WERI-Rb-1 (cell line): ENCODE measurements at regions not wholly inside any gene's neighbourhood (a gene's known extent, or its start where the extent isn't known, plus 50 kb on each side); places are given as distances from the start of the nearest gene placed in this dataset.

Experiments used
- DNase-seq: peaks from one replicate; pipeline ENCODE4 v3.0.0-alpha.2; 2020
- H3K27ac ChIP-seq: fragments of 250-450 bp; sonication (Bioruptor Pico); 2 replicates; pipeline ENCODE4 v1.5.1; 2020; ENCODE audit warnings: mild to moderate bottlenecking, moderate library complexity
- H3K27me3 ChIP-seq: fragments of 250-450 bp; sonication (Bioruptor Pico); 2 replicates; pipeline ENCODE4 v1.5.1; 2021; ENCODE audit warnings: mild to moderate bottlenecking, low read depth, moderate library complexity; ENCODE audit not compliant: insufficient read depth, severe bottlenecking
- H3K36me3 ChIP-seq: fragments of 250-450 bp; sonication (Bioruptor Pico); 2 replicates; pipeline ENCODE4 v1.5.1; 2020; ENCODE audit warnings: mild to moderate bottlenecking, moderate library complexity
- H3K4me3 ChIP-seq: 2 replicates; pipeline ENCODE4 v1.5.1; 2011; ENCODE audit warnings: low read depth, mild to moderate bottlenecking, control low read depth, low read length
- H3K9me3 ChIP-seq: fragments of 250-450 bp; sonication (Bioruptor Pico); 2 replicates; pipeline ENCODE4 v1.5.1; 2021; ENCODE audit warnings: mild to moderate bottlenecking, moderate library complexity; ENCODE audit not compliant: severe bottlenecking
- TF ChIP-seq, protein P1 (sequence below): IDR thresholded peaks from 2 replicates; pipeline ENCODE4 v1.5.1; 2011; ENCODE audit warnings: low read depth, mild to moderate bottlenecking, control low read depth, inconsistent platforms, low read length

DNA sequence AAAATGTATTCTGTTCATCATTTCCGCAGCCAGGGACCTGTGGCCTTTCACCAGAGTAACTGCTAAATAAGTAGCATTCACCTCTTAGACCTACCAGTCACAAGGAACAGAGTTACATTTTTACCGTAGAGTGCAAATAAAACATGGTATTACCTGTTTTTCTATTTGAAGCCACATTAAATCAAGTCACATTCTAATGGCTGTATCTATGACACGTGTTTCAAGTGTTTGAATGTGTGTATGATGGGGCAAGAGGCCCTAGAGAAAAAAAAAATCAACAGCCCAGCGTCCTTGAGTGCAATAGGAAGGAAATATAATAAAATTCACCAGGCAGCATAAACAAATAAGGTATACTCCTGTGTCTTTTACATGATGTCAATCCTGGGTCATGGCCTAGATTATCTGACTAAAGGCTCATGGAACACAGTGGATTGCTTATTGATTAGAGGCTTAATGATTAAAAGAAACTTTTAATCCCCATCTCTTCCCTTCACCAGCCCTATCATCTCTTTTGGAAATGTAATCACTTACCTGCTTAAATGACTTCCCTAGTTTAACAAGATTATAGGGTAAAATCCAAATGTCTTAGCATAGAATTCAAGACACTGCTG is 168.7 kb upstream of the CDH5 start:
- Histone ChIP-seq H3K4me3 (no peak overlapping the region), H3K27ac (no peak overlapping the region), H3K9me3 (no peaks in the 10 kb centered on the region), H3K27me3 (no peaks in the 10 kb centered on the region), H3K36me3 (no peaks in the 10 kb centered on the region)
- DNase-seq: no peak
- TF ChIP-seq, protein P1, sequence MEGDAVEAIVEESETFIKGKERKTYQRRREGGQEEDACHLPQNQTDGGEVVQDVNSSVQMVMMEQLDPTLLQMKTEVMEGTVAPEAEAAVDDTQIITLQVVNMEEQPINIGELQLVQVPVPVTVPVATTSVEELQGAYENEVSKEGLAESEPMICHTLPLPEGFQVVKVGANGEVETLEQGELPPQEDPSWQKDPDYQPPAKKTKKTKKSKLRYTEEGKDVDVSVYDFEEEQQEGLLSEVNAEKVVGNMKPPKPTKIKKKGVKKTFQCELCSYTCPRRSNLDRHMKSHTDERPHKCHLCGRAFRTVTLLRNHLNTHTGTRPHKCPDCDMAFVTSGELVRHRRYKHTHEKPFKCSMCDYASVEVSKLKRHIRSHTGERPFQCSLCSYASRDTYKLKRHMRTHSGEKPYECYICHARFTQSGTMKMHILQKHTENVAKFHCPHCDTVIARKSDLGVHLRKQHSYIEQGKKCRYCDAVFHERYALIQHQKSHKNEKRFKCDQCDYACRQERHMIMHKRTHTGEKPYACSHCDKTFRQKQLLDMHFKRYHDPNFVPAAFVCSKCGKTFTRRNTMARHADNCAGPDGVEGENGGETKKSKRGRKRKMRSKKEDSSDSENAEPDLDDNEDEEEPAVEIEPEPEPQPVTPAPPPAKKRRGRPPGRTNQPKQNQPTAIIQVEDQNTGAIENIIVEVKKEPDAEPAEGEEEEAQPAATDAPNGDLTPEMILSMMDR: no peak

DNA sequence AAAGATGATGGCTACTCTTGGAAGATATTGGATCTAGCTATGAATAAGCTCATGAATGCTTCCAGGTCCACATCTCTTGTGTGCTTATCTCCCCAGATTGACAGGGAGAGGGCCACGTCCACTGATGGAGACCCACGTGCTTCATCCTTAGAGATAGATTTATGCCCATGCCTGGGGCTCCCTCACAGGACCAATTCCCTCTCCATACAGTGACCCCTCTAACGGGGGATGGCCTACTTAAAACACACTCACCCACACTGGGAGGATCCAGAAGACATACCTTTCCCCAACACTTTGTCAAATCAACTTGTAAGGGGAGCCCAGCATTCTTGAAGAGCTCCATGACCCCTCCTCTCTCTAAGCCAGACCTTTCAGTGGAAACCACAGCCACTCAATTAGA is 169.7 kb upstream of the CDH5 start:
- TF ChIP-seq, protein P1: no peak
- Histone ChIP-seq H3K27me3 (no peaks in the 10 kb centered on the region), H3K4me3 (no peak overlapping the region), H3K36me3 (no peaks in the 10 kb centered on the region), H3K27ac (no peak overlapping the region), H3K9me3 (no peaks in the 10 kb centered on the region)
- DNase-seq: no peak

DNA sequence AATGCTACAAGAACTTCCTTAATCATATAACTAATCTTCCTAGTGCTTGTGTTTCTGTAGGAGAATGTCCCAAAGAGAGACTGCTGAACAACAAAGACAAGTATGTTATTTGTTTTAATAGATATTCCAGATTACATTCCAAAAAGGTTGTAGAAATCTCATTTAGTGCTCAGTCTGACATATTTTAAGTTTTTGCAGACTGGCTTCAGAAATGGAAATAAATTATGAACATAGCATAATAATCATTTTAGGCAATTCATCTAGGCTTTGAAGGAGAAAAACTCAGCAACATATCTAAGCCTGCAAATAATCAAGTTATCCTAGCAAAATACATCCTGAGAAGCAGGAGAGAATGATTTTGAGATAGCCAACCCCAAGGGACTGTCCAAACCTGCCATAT is 171.6 kb upstream of the CDH5 start:
- Histone ChIP-seq H3K27ac (no peak overlapping the region), H3K36me3 (no peaks in the 10 kb centered on the region), H3K27me3 (no peaks in the 10 kb centered on the region), H3K9me3 (no peaks in the 10 kb centered on the region), H3K4me3 (no peak overlapping the region)
- TF ChIP-seq, protein P1: no peak
- DNase-seq: no peak

DNA sequence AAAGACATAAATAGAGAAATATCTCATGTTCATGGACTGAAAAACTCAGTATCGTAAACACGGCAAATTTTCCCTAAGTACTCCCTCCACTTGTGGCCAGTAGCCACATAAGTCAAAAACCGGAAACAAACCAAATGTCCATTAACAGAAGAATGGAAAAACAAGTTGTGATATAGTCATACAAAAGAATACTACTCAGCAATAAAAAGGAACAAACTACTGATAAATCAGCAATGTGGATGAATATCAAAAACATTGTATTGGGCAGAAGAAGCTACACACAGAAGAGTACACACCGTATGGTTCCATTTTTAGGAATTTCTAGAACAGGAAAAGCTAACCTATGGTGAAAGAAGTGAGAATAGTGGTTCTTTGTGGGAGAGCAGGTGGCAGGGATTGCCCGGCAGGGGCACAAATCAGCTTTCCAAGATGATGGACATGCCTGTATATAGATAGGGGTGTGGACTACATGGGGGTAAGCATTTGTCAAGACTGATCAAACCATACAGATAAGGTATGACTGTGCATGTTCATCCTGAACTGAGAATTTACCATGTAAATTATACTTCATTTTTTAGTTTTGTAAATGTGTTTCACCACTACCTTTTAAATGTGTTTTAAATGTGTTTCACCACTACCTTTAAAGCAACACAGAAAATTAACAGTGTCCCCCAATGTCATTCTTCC is 172.8 kb upstream of the CDH5 start:
- DNase-seq: no peak
- H3K9me3 ChIP-seq: no peaks in the 10 kb centered on the region
- H3K36me3 ChIP-seq: no peaks in the 10 kb centered on the region
- no peaks in the 10 kb centered on the region for H3K27me3 ChIP-seq
- no peak overlapping the region for H3K4me3 ChIP-seq
- TF ChIP-seq, protein P1: no peak
- H3K27ac ChIP-seq: no peak overlapping the region

DNA sequence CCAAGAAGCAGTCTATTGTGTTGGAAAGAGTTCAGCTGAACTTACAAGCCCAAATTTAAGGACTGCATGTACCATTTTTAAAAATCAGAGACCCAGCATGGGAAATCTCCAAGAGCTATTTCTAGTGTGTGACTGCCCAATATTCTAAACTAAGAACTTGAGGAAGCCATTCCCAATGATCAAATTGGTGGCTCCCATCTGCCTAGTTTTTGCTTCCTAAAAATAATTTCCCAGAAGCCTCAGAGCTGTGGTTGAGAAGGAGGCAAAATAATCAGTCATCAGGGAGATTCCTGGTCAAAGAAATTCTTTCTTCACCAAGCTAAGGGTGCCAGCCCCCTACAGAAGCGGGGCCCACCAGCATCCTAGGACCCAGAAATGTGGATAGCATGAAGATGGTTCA is 176.1 kb upstream of the CDH5 start:
- H3K27me3 ChIP-seq: no peaks in the 10 kb centered on the region
- no peaks in the 10 kb centered on the region for H3K9me3 ChIP-seq
- no peak for DNase-seq
- H3K36me3 ChIP-seq: no peaks in the 10 kb centered on the region
- TF ChIP-seq, protein P1: no peak
- H3K27ac ChIP-seq: no peak overlapping the region
- no peak overlapping the region for H3K4me3 ChIP-seq

DNA sequence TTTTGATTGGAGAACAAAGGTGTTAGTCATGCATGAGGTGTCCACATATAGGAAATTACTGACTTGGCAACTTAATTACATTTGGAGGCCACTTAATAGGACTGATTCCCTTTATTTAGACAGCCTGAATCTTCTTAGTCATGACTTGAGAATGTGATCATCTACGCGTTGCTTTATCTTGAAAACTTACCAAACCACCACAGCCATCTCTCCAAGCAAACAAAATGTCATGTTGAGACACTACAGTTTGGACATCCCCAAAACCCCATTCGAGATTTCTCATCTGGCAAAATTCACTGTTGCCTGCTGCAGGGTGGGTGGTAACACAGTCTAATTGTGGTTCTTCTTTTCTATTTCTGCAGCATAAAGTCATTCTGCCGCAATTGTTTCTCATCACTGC is 176.5 kb upstream of the CDH5 start:
- DNase-seq: no peak
- no peaks in the 10 kb centered on the region for H3K27me3 ChIP-seq
- TF ChIP-seq, protein P1: no peak
- no peak overlapping the region for H3K4me3 ChIP-seq
- no peaks in the 10 kb centered on the region for H3K36me3 ChIP-seq
- H3K9me3 ChIP-seq: no peaks in the 10 kb centered on the region
- H3K27ac ChIP-seq: no peak overlapping the region
